ENCODE measurements at regions not wholly inside any gene's neighbourhood (a gene's known extent, or its start where the extent isn't known, plus 50 kb on each side); places are given as distances from the start of the nearest gene placed in this dataset.

- TF ChIP-seq CTCF (conservative IDR thresholded peaks at IDR 0.05; ENCODE audit: low read length) = no peak
- TF ChIP-seq EZH2phosphoT487 (IDR thresholded peaks at IDR 0.05; ENCODE audit: borderline replicate concordance, low read depth, low read length) = no peak
These were observed 162.7 kb upstream of the IQSEC1 start for GRCh38 chr3:13235897-13236296.

All from OCI-LY7 (cell line).